Astrocyte (in vitro differentiated cells and primary cell): ENCODE measurements at regions not wholly inside any gene's neighbourhood (a gene's known extent, or its start where the extent isn't known, plus 50 kb on each side); places are given as distances from the start of the nearest gene placed in this dataset.
A peak's percentile ranks its signal among the peaks of the same experiment; 100 is the strongest.

Source experiments
- DNase-seq: peaks from one replicate; pipeline ENCODE4 v3.0.0-alpha.2; 2010; ENCODE audit warnings: low read depth
- FAIRE-seq: peaks from 2 replicates; lab custom pipeline; 2011; peaks lifted over from hg19 to GRCh38; lab: Jason Lieb, UNC
- H2AFZ ChIP-seq: 2 replicates; pipeline ENCODE4 v1.6.0; 2012; ENCODE audit warnings: low read depth, low read length, inconsistent platforms
- H3K27ac ChIP-seq: 2 replicates; pipeline ENCODE4 v1.5.1; 2011; ENCODE audit warnings: low read depth, low read length, inconsistent platforms
- H3K27me3 ChIP-seq: 2 replicates; pipeline ENCODE4 v1.6.0; 2011; ENCODE audit warnings: low read length, inconsistent platforms; ENCODE audit not compliant: insufficient read depth
- H3K36me3 ChIP-seq: 2 replicates; pipeline ENCODE4 v1.5.1; 2011; ENCODE audit warnings: low read length, inconsistent platforms; ENCODE audit not compliant: insufficient read depth
- H3K4me1 ChIP-seq: 2 replicates; pipeline ENCODE4 v1.5.1; 2011; ENCODE audit warnings: low read length, inconsistent platforms; ENCODE audit not compliant: insufficient read depth
- H3K4me2 ChIP-seq: 2 replicates; pipeline ENCODE4 v1.6.0; 2012; ENCODE audit warnings: low read length, inconsistent platforms
- H3K4me3 ChIP-seq: 2 replicates; pipeline ENCODE4 v1.5.1; 2011; ENCODE audit warnings: low read depth, mild to moderate bottlenecking, low read length, inconsistent platforms; ENCODE audit not compliant: insufficient read depth
- H3K79me2 ChIP-seq: 2 replicates; pipeline ENCODE4 v1.6.0; 2012; ENCODE audit warnings: mild to moderate bottlenecking, low read length, inconsistent platforms; ENCODE audit not compliant: insufficient read depth
- H3K9ac ChIP-seq: 2 replicates; pipeline ENCODE4 v1.6.0; 2012; ENCODE audit warnings: mild to moderate bottlenecking, low read length, inconsistent platforms
- H3K9me3 ChIP-seq: 2 replicates; pipeline ENCODE4 v1.5.1; 2012; ENCODE audit warnings: low read depth, mild to moderate bottlenecking, low read length, inconsistent platforms; ENCODE audit not compliant: insufficient read depth
- H4K20me1 ChIP-seq: 2 replicates; pipeline ENCODE4 v1.6.0; 2012; ENCODE audit warnings: low read length, inconsistent platforms; ENCODE audit not compliant: insufficient read depth
- H3K27ac Mint-ChIP-seq: one replicate; pipeline ENCODE4 v1.8.0; 2021; ENCODE audit warnings: mild to moderate bottlenecking, mixed read lengths; ENCODE audit not compliant: unreplicated experiment
- H3K27me3 Mint-ChIP-seq: one replicate; pipeline ENCODE4 v1.8.0; 2021; ENCODE audit warnings: low read depth, mixed read lengths; ENCODE audit not compliant: unreplicated experiment
- H3K36me3 Mint-ChIP-seq: one replicate; pipeline ENCODE4 v1.8.0; 2021; ENCODE audit warnings: low read depth, mixed read lengths; ENCODE audit not compliant: unreplicated experiment
- H3K4me1 Mint-ChIP-seq: one replicate; pipeline ENCODE4 v1.8.0; 2021; ENCODE audit warnings: low read depth, mixed read lengths; ENCODE audit not compliant: unreplicated experiment
- H3K4me3 Mint-ChIP-seq: one replicate; pipeline ENCODE4 v1.8.0; 2021; ENCODE audit warnings: mild to moderate bottlenecking, moderate library complexity, mixed read lengths; ENCODE audit not compliant: unreplicated experiment
- H3K9me3 Mint-ChIP-seq: one replicate; pipeline ENCODE4 v1.8.0; 2021; ENCODE audit warnings: mild to moderate bottlenecking, mixed read lengths; ENCODE audit not compliant: unreplicated experiment
- CTCF ChIP-seq: IDR thresholded peaks from 2 replicates; pipeline ENCODE4 v1.5.1; 2011; ENCODE audit warnings: low read depth, mild to moderate bottlenecking, inconsistent platforms, low read length, moderate library complexity; ENCODE audit not compliant: insufficient read depth
- EZH2 ChIP-seq: IDR thresholded peaks from 2 replicates; pipeline ENCODE4 v1.6.1; 2012; ENCODE audit warnings: mild to moderate bottlenecking, low read length, inconsistent platforms; ENCODE audit not compliant: insufficient read depth

- no peak overlapping the region for H3K9ac ChIP-seq
- DNase-seq (peak; percentile 3), FAIRE-seq (no peak)
- H3K36me3 ChIP-seq = no peaks in the 10 kb centered on the region
- no peaks in the 10 kb centered on the region for H3K79me2 ChIP-seq
- H3K27me3 Mint-ChIP-seq = no peaks in the 10 kb centered on the region
- peak; percentile 23 for TF ChIP-seq CTCF
- TF ChIP-seq EZH2 = no peak
- H3K4me2 ChIP-seq = no peak overlapping the region
- no peak overlapping the region for H3K4me3 ChIP-seq
- peaks cover 7% of the 10 kb centered on the region for H3K27me3 ChIP-seq
- H3K4me1 Mint-ChIP-seq = peaks cover 6% of the 10 kb centered on the region
- no peak overlapping the region for H3K4me3 Mint-ChIP-seq
- H3K27ac Mint-ChIP-seq = no peak overlapping the region
- no peaks in the 10 kb centered on the region for H4K20me1 ChIP-seq
- H2AFZ ChIP-seq = no peak overlapping the region
- no peak overlapping the region for H3K27ac ChIP-seq
- H3K4me1 ChIP-seq = peaks cover 2% of the 10 kb centered on the region
- no peaks in the 10 kb centered on the region for H3K9me3 Mint-ChIP-seq
- no peaks in the 10 kb centered on the region for H3K36me3 Mint-ChIP-seq
- no peaks in the 10 kb centered on the region for H3K9me3 ChIP-seq
Observed at GRCh38 chr7:24381894-24382505, 98.0 kb downstream of the NPY start.

GRCh38 chr7:24383055-24383454, 99.1 kb downstream of the NPY start:
- FAIRE-seq (no peak), DNase-seq (no peak)
- peaks cover 2% of the 10 kb centered on the region for H3K4me1 ChIP-seq
- Mint-ChIP-seq H3K4me1 (peaks cover 6% of the 10 kb centered on the region), H3K4me3 (no peak overlapping the region), H3K36me3 (no peaks in the 10 kb centered on the region), H3K27me3 (no peaks in the 10 kb centered on the region), H3K27ac (no peak overlapping the region), H3K9me3 (peaks cover 3% of the 10 kb centered on the region)
- TF ChIP-seq EZH2 (no peak), CTCF (no peak)
- H2AFZ ChIP-seq = no peak overlapping the region
- no peaks in the 10 kb centered on the region for H3K79me2 ChIP-seq
- H3K9me3 ChIP-seq = no peaks in the 10 kb centered on the region
- no peaks in the 10 kb centered on the region for H4K20me1 ChIP-seq
- H3K36me3 ChIP-seq = no peaks in the 10 kb centered on the region
- no peaks in the 10 kb centered on the region for H3K27me3 ChIP-seq
- no peak overlapping the region for H3K9ac ChIP-seq
- H3K27ac ChIP-seq = no peak overlapping the region
- H3K4me2 ChIP-seq = no peak overlapping the region
- H3K4me3 ChIP-seq = no peak overlapping the region

- H3K27ac Mint-ChIP-seq = no peak overlapping the region
- Histone ChIP-seq H3K27ac (no peak overlapping the region), H3K4me1 (no peaks in the 10 kb centered on the region), H3K9ac (no peak overlapping the region), H3K9me3 (no peaks in the 10 kb centered on the region), H2AFZ (no peak overlapping the region), H4K20me1 (no peaks in the 10 kb centered on the region), H3K4me3 (no peak overlapping the region), H3K36me3 (no peaks in the 10 kb centered on the region), H3K4me2 (no peak overlapping the region), H3K27me3 (no peaks in the 10 kb centered on the region), H3K79me2 (no peaks in the 10 kb centered on the region)
- DNase-seq (no peak), FAIRE-seq (no peak)
- peaks cover 3% of the 10 kb centered on the region for H3K9me3 Mint-ChIP-seq
- H3K27me3 Mint-ChIP-seq = no peaks in the 10 kb centered on the region
- H3K4me1 Mint-ChIP-seq = peaks cover 1% of the 10 kb centered on the region
- H3K4me3 Mint-ChIP-seq = no peak overlapping the region
- H3K36me3 Mint-ChIP-seq = no peaks in the 10 kb centered on the region
- no peak for TF ChIP-seq CTCF
- no peak for TF ChIP-seq EZH2
Observed at GRCh38 chr7:24384362-24385030, 100.5 kb downstream of the NPY start.
